Activated CD4-positive, CD25-positive, alpha-beta regulatory T cell treated with anti-CD3 and anti-CD28 coated beads, Interleukin-2, amount 50 U/mL, for 72 hours (primary cell): ENCODE measurements at regions not wholly inside any gene's neighbourhood (a gene's known extent, or its start where the extent isn't known, plus 50 kb on each side); places are given as distances from the start of the nearest gene placed in this dataset.

Experiments
- DNase-seq: peaks from one replicate; pipeline ENCODE4 v3.0.0; 2021

DNA sequence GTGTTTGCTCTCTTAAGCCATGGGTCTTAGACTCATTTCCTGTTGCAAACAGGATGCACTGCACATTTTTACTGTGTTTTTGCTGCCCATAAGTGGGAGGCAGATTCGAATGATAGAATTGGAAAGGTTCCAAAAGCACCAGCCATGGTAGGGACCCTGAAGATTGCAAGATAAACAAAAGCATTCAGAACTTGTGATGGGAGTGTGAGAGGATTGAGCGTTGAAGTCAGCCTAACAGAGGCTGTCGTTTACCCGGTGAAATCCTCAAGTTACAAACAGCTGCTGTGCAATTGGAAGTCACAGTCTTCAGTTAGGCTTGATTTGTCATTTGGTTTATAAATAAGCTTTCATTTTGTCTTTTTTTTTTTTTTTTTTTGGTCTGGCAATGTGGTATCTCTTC lies 192.7 kb upstream of the MKI67 start:
- no peak for DNase-seq

DNA sequence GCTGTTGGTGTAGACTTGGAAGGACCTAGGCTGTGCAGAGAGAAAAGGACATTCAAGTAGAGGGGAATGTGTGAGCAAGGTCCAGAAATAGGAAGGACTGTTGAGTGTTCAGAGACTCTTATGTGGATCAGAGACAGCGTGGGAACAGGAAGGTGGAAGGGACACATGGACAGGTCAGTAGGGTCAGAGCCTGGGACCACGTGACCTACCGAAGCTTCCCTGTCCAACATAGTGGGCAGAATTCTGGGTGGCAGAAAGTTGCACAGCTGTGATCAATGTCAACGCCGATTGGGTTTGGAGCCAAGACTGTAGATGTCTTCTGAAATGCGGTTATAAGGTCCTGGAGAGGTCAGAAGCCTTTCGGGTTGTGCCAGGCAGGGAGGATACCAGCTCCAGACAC lies 195.9 kb upstream of the MKI67 start:
- DNase-seq: no peak

DNA sequence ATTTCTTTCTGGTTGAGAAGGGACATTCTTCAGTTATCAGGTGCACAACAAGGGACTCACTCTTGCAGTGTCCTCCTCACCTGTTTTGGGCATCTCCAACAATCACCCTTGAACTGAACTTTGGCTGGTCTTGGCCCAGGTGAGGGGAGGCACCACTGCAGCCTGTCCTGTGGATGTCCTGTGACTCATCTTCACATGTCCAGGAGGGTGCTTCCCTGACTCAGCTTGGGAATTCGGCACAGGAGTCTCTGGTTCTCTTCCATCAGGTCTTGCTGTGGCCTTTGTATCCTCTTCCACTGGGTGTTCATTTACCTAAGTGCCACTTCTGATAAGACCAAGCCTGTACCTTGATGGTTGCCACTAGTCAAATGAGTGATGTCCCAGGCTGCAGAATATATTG lies 196.7 kb upstream of the MKI67 start:
- DNase-seq: no peak

DNA sequence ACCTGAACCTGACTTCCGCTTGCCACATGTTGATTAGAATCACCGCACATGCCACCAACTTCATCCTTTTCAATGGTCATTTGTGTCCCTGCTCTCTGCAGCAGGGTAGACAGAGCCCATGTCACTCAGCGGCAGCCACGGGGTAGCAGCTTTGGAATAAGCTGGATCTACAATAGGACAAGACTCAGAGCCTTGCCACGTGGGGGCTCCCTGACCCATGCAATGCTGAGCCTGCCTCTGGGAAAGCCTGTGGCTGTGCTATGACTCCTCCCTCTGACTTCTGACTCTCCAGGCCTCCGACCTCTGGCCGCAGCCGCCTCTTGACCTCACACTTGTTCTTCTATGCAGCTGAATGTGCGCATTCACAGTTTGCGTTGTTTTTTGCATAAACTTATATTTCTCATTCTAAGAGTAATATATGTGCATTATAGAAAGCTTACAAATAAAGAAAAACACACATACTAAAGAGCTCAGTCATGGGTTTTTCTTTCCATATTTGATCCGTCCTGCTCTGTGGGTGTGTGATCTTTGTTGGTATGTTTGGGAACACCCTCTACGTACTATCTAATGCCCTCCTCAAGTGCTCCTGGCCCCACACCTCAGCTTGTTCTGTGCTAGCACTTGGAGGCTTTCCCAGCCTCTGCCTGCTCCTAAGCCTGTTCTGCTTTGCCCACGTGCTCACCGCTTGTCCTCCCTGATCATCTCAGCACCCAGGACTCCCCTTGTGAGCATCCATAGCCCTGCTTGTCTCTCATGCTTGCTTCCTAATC lies 198.0 kb upstream of the MKI67 start:
- DNase-seq: no peak

DNA sequence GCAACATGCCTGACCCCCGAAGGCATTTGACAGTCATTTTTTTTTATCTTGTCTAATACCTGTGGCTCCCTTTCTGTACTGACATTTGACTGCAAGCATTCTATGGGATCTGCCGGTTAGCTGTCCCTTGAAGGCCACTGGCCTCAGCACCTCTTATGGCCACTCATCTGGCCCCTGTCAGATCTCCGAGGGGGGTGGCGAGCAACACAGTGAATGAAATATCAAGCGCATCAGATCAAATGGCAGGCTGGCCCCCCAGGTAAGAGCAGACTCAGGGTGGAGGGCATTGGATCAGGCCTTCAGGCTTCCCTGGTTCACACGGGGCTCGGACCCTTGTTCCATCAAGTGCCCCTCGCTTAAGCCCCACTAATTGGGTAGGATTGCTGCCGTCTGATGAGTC lies 199.6 kb upstream of the MKI67 start:
- no peak for DNase-seq

DNA sequence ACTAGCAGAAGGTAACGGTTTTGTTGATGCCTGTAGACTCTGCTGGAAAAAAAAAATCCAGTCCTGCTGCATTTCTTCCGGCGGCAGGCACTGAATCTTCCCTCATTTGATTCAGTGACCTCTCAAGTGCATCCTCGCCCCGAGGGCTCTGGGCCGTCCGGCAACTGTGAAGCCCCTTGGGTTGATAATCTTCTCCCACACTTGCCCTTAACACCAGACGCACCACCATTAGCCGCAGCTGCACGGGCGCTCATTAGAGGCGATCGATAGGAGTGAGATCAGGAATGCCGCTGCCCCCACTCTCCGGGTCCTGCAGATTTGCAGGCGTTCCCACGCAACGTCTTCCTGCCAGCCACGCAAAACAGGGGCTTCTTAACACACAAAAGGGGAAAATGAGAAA lies 200.0 kb upstream of the MKI67 start:
- no peak for DNase-seq

DNA sequence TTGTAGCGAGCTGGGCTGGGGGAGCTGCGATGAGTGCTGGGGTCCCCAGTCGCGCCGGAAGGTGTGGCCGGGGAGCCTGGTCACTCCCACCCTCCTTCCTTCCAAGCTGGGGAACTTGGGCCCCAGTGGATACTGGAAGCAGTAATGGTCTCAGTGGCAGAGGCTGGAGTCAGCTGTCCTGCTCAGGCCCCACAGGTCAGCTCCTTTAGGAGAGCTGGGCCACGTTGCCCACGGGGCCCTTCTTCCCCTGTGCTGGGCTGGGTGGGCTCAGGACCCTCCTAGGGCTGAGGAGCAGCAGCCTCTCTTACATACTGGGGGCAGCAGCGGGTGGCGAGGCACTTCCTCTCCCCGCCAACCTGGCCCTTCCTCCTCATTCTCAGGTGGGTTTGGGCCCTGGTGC lies 200.6 kb upstream of the MKI67 start:
- no peak for DNase-seq

DNA sequence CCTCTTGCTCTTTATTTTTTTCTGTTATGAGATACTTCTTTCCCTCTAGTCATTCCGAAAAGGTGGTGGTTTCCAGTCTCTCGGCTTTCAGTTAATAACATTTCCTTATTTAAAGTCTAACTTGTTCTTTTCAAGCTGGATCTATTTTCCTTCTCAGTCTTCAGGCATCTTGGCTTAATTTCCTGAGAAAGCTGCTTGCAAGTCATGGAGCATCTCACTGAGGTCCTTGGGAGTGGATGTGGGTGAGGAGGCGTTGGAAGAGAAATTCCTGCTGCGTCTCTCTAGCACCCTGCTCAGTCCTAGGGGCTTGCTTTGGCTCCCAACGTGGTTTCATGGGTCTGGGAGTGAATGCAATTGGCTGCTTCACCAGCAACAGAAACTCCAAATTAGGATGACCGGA lies 210.2 kb upstream of the MKI67 start:
- DNase-seq: no peak

DNA sequence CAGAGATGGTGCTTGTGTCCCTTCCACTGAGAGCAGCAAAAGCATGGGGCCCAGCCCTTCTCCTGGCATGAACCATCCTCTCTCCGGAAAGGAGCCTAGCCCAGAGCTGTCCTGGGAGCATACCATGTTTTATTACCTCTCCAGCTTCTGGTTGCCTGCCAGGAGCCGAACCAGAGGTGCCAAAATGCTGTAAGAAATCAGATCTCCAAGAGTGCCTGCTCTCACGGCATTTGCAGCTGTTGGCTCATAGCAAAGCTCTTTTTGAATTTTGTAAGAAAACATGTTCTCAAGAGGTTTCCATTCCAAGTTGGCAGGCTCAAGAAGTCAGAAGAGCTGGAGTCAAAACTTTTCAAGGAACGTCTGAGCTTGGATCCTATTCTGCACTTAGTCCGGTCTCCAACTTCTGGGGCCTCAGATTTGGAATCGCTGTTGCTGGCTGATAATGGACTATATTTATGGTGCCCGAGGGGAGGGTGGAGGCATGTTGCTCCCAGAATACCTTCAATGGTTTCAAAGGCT lies 211.7 kb upstream of the MKI67 start:
- no peak for DNase-seq

DNA sequence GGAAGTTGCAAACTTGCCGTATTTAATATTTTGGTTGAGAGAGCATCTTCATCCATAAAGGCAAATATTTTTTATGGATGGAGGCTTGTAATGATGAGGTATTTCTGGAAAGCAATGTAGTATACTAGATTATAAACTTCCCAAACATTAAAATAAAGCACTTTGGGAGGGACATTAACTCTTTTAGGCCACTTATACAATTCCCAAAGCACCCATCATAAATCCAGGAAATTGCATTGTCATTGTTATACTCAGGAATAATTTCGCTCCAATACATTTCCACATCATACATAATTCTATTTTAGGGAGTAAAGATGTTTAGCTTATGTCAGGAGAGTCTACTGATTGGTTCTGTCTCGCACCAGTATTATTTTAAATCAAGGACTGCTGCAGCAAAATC lies 212.7 kb upstream of the MKI67 start:
- DNase-seq: no peak

DNA sequence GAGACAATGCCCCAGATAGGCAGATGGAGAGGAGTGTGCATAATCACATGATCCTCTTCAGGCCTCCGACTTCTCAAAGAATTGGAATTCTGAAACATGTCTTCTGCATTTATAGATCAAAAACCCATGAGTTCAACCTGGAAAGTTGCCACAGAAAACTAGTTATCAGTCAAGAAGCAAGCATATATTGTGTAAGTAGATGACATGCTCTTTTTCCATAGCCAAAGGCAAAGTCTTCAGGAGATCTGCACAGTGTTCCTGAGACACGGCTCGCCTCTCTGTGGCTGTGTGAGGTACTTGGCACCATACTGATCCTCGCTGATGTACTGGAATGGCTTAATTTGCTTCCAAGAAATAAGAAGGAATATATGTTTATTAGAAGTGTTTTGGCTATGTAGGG lies 213.5 kb upstream of the MKI67 start:
- no peak for DNase-seq

DNA sequence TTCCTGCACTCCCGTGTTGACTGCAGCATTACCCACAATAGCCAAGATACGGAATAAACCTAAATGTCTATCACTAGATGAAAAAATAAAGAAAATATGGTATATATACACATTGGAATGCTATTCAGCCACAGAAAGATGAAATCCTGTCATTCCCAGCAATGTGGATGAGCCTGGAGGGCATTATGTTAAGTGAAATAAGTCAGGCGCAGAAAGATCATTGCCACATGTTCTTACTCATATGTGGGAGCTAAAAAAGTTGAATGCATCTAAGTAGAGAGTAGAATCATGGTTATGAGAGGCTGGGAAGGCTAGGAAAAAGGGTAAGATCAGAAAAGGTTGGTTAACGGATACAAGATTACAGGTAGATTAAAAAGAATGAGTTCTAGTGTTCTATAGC lies 219.1 kb upstream of the MKI67 start:
- no peak for DNase-seq

DNA sequence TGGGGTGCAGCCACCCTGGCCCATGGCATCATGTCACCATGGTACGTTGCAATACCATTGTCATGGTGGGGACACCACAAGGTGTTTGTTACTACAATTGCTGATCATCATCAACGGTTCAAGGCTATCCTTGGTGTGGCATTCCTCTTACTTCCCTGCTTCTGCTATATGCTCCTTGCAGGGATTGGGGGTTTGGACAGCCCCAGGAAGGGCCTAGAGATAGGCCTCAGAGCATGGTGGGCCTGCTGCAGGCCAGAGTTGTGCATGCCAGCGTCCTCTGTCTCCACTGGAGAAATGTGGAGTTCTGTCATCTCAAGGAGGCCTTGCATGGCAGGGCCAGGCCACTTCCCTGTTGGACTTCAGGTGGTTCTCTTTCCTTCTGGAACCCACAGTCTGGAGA lies 234.6 kb upstream of the MKI67 start:
- DNase-seq: no peak

DNA sequence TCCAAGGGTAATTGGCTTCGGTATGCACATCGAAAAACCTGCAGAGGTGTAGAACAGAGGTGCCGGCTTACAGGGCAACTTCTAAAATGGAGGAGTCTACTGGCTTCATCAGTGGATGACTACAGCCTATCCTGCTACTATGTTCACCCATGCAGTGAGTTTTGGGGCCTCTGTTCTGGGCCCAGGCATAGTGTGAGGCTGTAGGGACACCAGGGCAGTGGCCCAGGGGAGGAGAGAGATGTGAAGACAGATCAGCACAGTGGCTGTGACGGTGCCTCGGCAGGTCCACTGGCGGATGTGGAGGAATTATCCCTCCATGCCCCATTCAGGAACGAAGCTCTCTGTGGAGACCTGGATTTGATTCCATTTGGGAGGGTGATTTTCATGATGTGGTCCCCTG lies 235.3 kb upstream of the MKI67 start:
- no peak for DNase-seq

DNA sequence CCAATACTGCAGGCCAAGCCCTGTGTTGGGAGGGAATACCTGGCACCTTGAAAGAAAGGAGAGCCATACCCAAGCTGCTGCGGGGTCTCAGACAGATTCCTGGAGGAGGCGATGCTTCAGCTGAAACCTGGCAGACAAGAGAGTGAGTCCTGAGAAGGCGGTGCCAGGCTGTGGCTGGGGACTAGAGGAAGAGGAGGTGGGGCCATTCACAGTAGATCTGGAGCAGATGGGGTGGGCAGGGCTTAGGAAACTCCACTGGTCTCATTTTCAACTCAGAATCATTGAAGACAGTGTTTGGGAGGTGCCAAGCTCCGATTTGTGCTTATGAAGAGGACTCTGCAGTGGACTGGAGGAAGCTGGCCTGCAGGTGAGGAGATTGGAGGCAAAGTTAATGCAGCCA lies 236.3 kb upstream of the MKI67 start:
- DNase-seq: no peak

DNA sequence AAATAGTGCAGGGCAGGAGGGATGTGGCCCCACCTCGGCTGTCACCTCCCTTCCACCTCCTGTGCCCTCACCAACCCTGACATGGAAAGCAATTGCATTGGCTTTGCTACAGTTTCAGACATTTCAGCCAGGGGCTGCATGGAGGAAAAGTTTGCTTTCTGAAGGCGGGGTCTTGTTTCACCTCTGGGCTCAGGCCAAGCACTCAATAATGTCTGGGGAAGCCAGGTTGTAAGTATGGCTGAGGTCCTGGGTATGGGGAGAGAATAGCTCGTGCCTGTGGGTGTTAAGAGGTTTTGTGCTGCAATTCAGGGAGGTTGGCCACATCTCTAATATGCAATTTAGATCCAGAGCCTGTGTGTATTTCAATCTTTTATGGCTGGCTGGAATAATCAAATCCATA lies 238.4 kb upstream of the MKI67 start:
- no peak for DNase-seq

DNA sequence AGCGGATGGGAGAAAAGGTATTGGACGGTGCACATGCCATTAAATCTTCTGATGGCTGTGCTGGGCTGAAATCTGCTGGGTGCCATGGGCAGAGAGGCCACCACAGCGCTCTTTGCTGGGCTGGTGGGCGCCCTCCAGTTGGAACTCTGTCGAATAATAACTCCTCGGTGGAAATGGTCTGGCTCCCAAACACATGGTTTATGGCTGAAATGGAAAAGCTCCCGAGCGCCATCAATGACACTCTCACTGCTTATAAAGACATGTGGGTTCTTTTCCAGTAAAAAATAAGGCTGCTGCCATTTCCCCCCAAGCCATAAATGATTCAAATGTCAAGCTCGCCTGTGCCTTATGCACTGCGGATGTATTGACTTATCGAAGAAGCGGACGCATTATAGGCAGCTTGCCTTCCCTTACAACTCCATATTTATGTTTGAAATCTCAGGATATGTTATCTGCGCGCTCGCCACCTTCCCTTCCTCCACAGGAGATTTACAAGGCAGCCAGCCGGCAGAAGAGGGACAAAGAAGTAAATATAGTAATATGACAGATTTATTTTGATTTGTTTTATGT lies 239.0 kb upstream of the MKI67 start:
- no peak for DNase-seq

DNA sequence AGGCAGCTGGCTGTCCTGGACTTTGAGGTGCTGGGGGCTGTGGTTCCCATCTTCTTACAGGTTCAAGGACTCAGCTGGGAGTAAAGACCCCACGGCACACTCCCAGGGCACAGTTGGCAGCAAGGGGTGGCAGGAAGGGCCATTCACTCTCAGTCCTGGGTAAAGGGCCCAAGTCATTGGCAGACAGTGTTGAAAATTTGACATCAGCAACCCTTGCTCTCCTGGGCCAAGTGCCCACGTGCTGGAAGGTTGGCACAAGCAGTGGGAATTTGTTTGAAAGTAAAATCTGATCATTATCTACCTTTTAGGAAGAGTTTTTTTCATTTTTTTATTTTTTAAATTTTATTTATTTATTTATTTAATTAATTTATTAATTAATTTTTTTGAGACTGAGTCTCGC lies 241.6 kb upstream of the MKI67 start:
- no peak for DNase-seq

DNA sequence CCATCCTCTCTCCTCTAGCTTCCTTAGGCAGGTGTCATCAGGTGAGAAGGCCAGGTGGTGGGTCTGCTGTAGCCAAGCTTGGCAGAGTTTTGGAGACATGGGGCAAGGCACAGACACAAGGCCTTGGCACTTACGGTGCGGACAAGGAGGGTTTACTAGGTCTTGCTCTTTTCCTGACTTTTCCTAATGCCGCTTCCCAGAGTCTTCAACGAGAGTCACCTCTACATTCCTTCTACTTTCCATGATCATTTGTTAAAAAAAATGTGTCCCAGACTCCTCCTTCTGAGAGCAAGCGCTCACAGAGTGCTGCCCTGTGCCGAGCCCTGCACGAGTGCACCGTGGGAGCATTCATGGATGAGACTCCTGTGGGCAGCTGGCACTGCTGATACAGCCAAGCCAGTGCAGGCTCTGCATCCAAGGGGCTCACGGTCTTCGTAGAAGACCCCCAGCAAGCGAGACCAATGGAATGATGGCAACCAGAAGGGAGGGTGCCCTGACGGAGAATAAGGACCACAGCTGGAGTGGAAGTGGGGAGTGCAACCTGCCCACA lies 243.0 kb upstream of the MKI67 start:
- DNase-seq: no peak

DNA sequence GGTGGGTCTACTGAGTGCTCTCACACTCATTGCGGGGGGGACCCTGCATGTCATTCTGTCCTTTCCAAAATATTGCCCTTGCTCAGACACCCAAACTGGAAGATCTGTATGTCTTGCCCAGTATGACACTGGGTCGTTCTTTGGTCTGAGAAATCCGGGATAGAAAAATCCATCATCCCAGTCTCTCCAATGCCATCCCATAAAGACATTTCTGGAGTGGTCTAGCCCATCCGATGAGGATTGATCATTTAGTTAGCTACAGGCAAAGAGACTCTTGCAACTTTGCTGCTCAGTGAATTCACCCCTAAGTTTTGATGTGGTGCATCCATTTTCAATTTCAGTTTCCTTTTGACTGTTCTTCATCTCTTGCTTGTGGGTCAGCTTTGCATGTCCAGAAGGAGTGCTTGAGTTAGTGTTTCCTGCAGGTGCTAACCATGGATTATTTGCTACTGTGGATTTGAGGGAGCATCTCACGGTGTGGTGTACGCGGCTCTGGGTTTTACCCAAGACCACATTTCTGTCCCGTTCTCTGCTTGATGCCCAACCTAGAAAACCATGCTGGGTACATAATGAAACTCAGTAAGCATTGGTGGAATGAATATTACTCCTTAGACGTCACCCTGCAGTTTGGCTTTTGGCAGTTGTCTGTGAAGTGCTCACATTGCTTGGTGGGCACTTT lies 247.0 kb upstream of the MKI67 start:
- no peak for DNase-seq

DNA sequence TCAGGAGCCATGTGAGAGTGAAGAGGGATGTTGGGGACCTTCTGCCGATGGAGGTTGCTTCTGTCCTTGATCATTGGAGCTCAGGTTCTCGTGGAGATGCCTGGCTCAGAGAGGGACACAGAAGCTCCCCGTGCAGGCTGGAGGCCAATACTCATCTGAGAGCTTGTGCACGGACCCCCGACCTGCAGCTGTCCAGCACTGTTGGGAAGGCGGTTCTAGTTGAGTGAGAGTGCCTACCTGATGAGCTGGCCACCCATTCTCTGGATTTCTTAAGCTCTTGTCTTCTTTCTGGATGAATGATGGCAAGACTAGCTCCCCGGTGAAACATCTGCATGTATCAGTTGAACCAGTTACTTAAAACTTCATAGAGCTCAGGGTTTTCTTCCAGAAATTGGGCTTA lies 247.6 kb upstream of the MKI67 start:
- DNase-seq: no peak

DNA sequence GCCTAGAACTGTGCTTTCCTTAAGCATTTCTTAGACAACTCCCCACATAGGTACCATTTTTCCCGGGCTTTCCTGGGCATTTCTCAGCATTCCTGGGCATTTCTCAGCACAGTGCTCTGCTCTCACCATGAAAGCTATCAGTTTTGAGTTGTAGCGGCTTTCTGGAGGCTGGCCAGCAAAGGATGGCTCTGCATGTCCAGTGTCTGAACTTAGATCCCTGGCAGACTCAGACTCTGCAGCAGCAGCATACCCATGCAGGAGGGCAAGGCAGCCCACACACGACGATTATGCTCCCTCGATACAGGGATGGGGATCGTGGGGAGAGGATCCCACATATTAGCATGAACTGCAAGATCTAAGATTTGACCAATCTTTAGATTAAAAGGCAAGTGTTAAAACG lies 248.9 kb upstream of the MKI67 start:
- no peak for DNase-seq

DNA sequence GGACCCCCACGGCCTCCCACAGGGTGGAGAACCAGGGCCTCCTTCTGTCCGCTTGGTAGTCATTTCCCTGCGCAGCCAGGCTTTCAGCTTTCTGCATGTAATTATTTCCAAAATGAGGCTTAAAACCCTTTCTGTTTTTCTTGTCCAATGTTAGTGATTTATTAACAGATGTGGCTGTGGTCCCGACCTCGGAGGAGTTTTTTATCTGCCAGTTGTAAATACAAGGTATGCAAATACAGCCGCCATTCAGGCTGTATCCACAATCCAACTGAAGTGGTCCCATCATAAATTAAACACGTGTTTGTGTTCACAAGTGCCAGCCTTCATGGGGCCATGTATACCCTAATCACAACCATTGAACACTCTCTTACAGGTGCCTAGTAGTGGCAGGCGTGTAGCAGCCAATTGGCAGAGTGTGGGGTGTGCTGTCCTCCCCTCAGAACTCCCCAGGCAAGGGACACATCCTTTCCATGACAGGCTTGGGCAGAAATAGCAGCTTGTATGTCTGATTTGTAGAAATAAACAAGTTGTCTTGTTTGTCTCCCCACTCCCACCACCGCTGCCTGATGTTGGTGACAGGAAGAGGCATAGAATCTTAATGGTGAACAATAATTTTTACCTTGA lies 251.3 kb upstream of the MKI67 start:
- no peak for DNase-seq

DNA sequence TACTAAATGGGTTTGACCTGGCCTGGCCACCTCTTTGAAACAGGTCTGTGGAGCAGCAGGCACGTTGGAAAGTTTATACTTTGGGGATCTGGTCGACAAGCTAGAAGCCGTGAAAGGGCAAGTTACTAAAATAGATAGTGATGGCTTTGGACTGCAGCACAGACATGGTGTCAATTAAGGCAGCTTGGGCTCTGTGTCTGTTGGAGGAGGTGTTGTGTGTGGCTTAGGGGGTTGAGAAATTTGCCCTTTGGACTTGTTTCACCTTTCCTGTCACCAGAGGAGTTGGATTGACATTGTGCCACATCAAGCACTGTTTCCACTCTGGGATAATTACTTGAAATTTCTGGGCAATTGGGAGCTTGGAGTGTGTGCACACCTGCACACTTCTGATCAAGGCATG lies 251.8 kb upstream of the MKI67 start:
- DNase-seq: no peak
